Smooth muscle cell (in vitro differentiated cells): ENCODE measurements at regions not wholly inside any gene's neighbourhood (a gene's known extent, or its start where the extent isn't known, plus 50 kb on each side); places are given as distances from the start of the nearest gene placed in this dataset.

Source experiments
- DNase-seq: peaks from one replicate; lab custom pipeline; 2025; ENCODE audit not compliant: unreplicated experiment; lab: John Stamatoyannopoulos, UW
- H2AFZ ChIP-seq: fragments of 200-600 bp; sonication (generic); 2 replicates; pipeline ENCODE4 v1.6.0; 2016; ENCODE audit warnings: antibody characterized with exemption, low read depth, mild to moderate bottlenecking
- H3F3A ChIP-seq: fragments of 200-600 bp; sonication (generic); 2 replicates; pipeline ENCODE4 v1.6.0; 2017; ENCODE audit warnings: antibody characterized with exemption, low read depth
- H3K27ac ChIP-seq: fragments of 200-600 bp; sonication (generic); 2 replicates; pipeline ENCODE4 v1.5.1; 2016; ENCODE audit warnings: low read depth, mild to moderate bottlenecking
- H3K27me3 ChIP-seq: fragments of 200-600 bp; sonication (generic); 2 replicates; pipeline ENCODE4 v1.6.1; 2016; ENCODE audit warnings: low read depth, mild to moderate bottlenecking
- H3K36me3 ChIP-seq: fragments of 200-600 bp; sonication (generic); 2 replicates; pipeline ENCODE4 v1.5.1; 2016; ENCODE audit warnings: low read depth
- H3K4me1 ChIP-seq: fragments of 200-600 bp; sonication (generic); 2 replicates; pipeline ENCODE4 v1.5.1; 2016; ENCODE audit warnings: low read depth
- H3K4me2 ChIP-seq: fragments of 200-600 bp; sonication (generic); 2 replicates; pipeline ENCODE4 v1.6.0; 2016; ENCODE audit warnings: mild to moderate bottlenecking
- H3K4me3 ChIP-seq: fragments of 200-600 bp; sonication (generic); 2 replicates; pipeline ENCODE4 v1.5.1; 2016; ENCODE audit warnings: mild to moderate bottlenecking
- H3K79me2 ChIP-seq: fragments of 200-600 bp; sonication (generic); 2 replicates; pipeline ENCODE4 v1.6.0; 2016; ENCODE audit warnings: low read depth, mild to moderate bottlenecking
- H3K9ac ChIP-seq: fragments of 200-600 bp; sonication (generic); 2 replicates; pipeline ENCODE4 v1.6.0; 2016; ENCODE audit warnings: low read depth
- H3K9me3 ChIP-seq: fragments of 200-600 bp; sonication (generic); replicated peaks from 2 replicates; pipeline ENCODE4 v1.5.1; 2016; ENCODE audit warnings: low read depth
- H4K20me1 ChIP-seq: fragments of 200-600 bp; sonication (generic); 2 replicates; pipeline ENCODE4 v1.6.0; 2016; ENCODE audit warnings: low read depth
- WGBS: methylation state at CpG from one replicate; pipeline ENCODE4 v1.1.7; 2016; ENCODE audit warnings: low lambda C conversion rate; 5-methylcytosine and 5-hydroxymethylcytosine counted together
- TF ChIP-seq, protein P1 (sequence below): fragments of 200-600 bp; sonication (generic); IDR thresholded peaks from 2 replicates; pipeline ENCODE4 v1.5.1; 2017; ENCODE audit warnings: borderline replicate concordance, mild to moderate bottlenecking, antibody characterized with exemption; ENCODE audit not compliant: insufficient read depth, poor library complexity, severe bottlenecking

DNA sequence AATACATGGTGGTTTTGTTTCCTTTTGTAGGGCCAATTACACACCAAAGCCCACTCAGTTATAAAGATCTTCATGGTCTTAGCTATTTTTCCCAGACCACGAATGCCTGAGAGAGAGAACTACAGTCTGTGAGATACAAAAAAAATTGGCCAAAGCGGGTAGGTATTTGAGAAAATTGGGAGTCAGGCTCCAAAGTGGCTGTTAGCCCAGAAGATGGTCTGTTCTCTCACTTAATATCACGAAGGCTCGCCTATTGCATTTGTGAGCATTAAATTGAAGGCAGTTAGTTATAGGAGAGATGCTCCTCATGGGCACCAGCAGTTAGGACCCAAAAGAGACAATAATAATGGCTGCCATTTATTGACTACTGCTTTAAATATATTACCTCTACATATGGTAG is 342.7 kb downstream of the PLPP3 start:
- no peaks in the 10 kb centered on the region for H3K79me2 ChIP-seq
- no peaks in the 10 kb centered on the region for H3K36me3 ChIP-seq
- no peaks in the 10 kb centered on the region for H3K27me3 ChIP-seq
- TF ChIP-seq, protein P1, sequence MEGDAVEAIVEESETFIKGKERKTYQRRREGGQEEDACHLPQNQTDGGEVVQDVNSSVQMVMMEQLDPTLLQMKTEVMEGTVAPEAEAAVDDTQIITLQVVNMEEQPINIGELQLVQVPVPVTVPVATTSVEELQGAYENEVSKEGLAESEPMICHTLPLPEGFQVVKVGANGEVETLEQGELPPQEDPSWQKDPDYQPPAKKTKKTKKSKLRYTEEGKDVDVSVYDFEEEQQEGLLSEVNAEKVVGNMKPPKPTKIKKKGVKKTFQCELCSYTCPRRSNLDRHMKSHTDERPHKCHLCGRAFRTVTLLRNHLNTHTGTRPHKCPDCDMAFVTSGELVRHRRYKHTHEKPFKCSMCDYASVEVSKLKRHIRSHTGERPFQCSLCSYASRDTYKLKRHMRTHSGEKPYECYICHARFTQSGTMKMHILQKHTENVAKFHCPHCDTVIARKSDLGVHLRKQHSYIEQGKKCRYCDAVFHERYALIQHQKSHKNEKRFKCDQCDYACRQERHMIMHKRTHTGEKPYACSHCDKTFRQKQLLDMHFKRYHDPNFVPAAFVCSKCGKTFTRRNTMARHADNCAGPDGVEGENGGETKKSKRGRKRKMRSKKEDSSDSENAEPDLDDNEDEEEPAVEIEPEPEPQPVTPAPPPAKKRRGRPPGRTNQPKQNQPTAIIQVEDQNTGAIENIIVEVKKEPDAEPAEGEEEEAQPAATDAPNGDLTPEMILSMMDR = no peak
- no peaks in the 10 kb centered on the region for H3K4me1 ChIP-seq
- 96% methylated on average over 4 of the region's 4 CpGs for WGBS
- H3F3A ChIP-seq = no peaks in the 10 kb centered on the region
- H3K4me3 ChIP-seq = no peak overlapping the region
- no peak overlapping the region for H2AFZ ChIP-seq
- no peaks in the 10 kb centered on the region for H4K20me1 ChIP-seq
- DNase-seq = no peak
- H3K27ac ChIP-seq = no peak overlapping the region
- no peak overlapping the region for H3K9ac ChIP-seq
- H3K4me2 ChIP-seq = no peak overlapping the region
- no peaks in the 10 kb centered on the region for H3K9me3 ChIP-seq

GRCh38 chr1:56235909-56236510 is 343.4 kb downstream of the PLPP3 start:
- WGBS = 71% methylated on average over 2 of the region's 2 CpGs
- no peaks in the 10 kb centered on the region for H3F3A ChIP-seq
- no peaks in the 10 kb centered on the region for H3K9me3 ChIP-seq
- H3K79me2 ChIP-seq = no peaks in the 10 kb centered on the region
- no peak overlapping the region for H3K4me2 ChIP-seq
- no peak for DNase-seq
- no peaks in the 10 kb centered on the region for H3K27me3 ChIP-seq
- H3K27ac ChIP-seq = no peak overlapping the region
- no peak overlapping the region for H2AFZ ChIP-seq
- H3K9ac ChIP-seq = no peak overlapping the region
- H3K4me3 ChIP-seq = no peak overlapping the region
- no peaks in the 10 kb centered on the region for H3K4me1 ChIP-seq
- no peaks in the 10 kb centered on the region for H4K20me1 ChIP-seq
- TF ChIP-seq, protein P1 = no peak
- H3K36me3 ChIP-seq = no peaks in the 10 kb centered on the region

DNA sequence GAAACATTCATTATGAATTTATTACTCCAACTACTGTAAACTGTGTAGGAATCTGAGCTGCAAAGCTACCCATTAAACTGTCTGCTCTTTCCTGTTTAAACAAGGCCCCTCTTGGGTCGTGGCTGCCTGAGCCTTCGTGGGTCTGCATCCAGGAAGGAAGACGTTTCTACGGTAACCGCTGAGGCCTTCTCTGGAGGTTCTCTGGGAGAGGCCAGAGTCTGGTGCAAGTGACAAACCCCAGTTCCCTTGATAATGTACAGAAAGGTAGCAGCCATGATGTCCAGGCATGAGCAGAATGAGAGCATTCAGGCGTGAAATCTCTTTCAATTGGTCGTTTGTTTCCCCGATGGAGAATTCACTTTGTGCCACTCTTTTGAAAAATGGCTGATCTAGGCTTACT is 350.2 kb downstream of the PLPP3 start:
- whole genome bisulfite sequencing = 36% methylated on average over 8 of the region's 8 CpGs
- Histone ChIP-seq H2AFZ (peak overlapping the region; percentile 77), H3F3A (no peaks in the 10 kb centered on the region), H3K9ac (no peak overlapping the region), H4K20me1 (no peaks in the 10 kb centered on the region), H3K4me2 (no peak overlapping the region), H3K27ac (no peak overlapping the region), H3K27me3 (no peaks in the 10 kb centered on the region), H3K36me3 (no peaks in the 10 kb centered on the region), H3K4me3 (no peak overlapping the region), H3K9me3 (no peaks in the 10 kb centered on the region), H3K4me1 (peaks cover 9% of the 10 kb centered on the region), H3K79me2 (no peaks in the 10 kb centered on the region)
- no peak for DNase-seq
- TF ChIP-seq, protein P1 = no peak

DNA sequence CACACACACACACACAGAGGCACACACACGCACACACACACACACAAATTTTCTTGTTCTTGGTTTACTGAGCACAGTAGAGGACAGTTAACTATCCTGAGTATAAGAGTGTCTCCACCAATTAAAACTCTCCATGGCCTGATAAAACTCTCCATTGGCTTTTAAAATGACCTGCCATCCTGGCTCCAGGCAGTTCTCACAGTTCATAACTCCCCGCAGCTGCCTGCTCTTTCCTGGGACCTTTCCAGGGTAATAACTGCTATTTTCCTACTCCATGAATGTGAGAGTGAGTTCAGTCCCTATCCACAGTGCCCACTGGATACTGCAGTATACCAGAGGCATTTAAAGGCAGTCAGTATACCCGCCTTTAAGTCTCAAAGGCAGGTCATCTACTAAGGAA is 351.5 kb downstream of the PLPP3 start:
- no peaks in the 10 kb centered on the region for H3K27me3 ChIP-seq
- no peak overlapping the region for H3K4me3 ChIP-seq
- no peak for DNase-seq
- H3K4me1 ChIP-seq = peaks cover 9% of the 10 kb centered on the region
- no peaks in the 10 kb centered on the region for H3K9me3 ChIP-seq
- 85% methylated on average over 3 of the region's 3 CpGs for whole genome bisulfite sequencing
- TF ChIP-seq, protein P1 = no peak
- no peak overlapping the region for H2AFZ ChIP-seq
- H3K27ac ChIP-seq = no peak overlapping the region
- H4K20me1 ChIP-seq = no peaks in the 10 kb centered on the region
- no peaks in the 10 kb centered on the region for H3K79me2 ChIP-seq
- H3F3A ChIP-seq = no peaks in the 10 kb centered on the region
- no peaks in the 10 kb centered on the region for H3K36me3 ChIP-seq
- H3K4me2 ChIP-seq = no peak overlapping the region
- H3K9ac ChIP-seq = no peak overlapping the region
